GM12878 (cell line): ENCODE measurements at regions not wholly inside any gene's neighbourhood (a gene's known extent, or its start where the extent isn't known, plus 50 kb on each side); places are given as distances from the start of the nearest gene placed in this dataset.

Experiments
- ATAC-seq: fragments of 200-7000 bp; cut with Tn5 transposase; 3 replicates; pipeline ENCODE4 v1.9.1; 2020; ENCODE audit warnings: mild to moderate bottlenecking, moderate library complexity
- BruUV-seq: library from RNA; stranded (reverse); fragments of 400-500 nt; replicated peaks from 2 replicates; lab custom pipeline; 2021; lab: Mats Ljungman, UMichigan
- CTCF ChIA-PET: fragments of 300-600 bp; sonication (Branson Sonifier 250); formaldehyde crosslinking; extraction: SDS; loops from one replicate; lab custom pipeline; 2021; ENCODE audit warnings: inconsistent platforms; lab: Yijun Ruan, JAX
- POLR2A ChIA-PET: fragments of 350-600 bp; formaldehyde crosslinking; extraction: SDS; loops from one replicate; lab custom pipeline; 2021; ENCODE audit warnings: inconsistent platforms; lab: Charles Lee
- RAD21 ChIA-PET: fragments of 300-600 bp; sonication (Branson Sonifier 250); formaldehyde crosslinking; loops from one replicate; lab custom pipeline; 2023; ENCODE audit warnings: antibody characterized with exemption; ENCODE audit not compliant: unreplicated experiment; lab: Charles Lee
- SMC1A ChIA-PET: fragments of 300-600 bp; sonication (Branson Sonifier 250); formaldehyde crosslinking; loops from one replicate; lab custom pipeline; 2023; ENCODE audit not compliant: unreplicated experiment, uncharacterized antibody; lab: Charles Lee
- DNase-seq: peaks from one replicate; pipeline ENCODE4 v3.0.0-alpha.2; 2011; ENCODE audit warnings: low read depth, low spot score
- FAIRE-seq: peaks from 3 replicates; lab custom pipeline; 2011; peaks lifted over from hg19 to GRCh38; lab: Jason Lieb, UNC
- H2AFZ ChIP-seq: 2 replicates; pipeline ENCODE4 v1.6.0; 2011; ENCODE audit warnings: low read depth, low read length, control low read depth; ENCODE audit not compliant: control insufficient read depth
- H3K27ac ChIP-seq: 2 replicates; pipeline ENCODE4 v1.5.1; 2011; ENCODE audit warnings: control low read depth; ENCODE audit not compliant: control insufficient read depth, insufficient read depth
- H3K27me3 ChIP-seq, 2 experiments: replicated peaks in 1 of 2; 2 replicates each; pipeline versions ENCODE4 v1.6.0 to v1.6.1; 2011; ENCODE audit warnings: low read length in 1 of 2; ENCODE audit not compliant: control insufficient read depth in 2 of 2, insufficient read depth in 2 of 2
- H3K36me3 ChIP-seq, 2 experiments: 2 replicates each; pipeline ENCODE4 v1.5.1; 2011; ENCODE audit warnings: low read length in 1 of 2; ENCODE audit not compliant: control insufficient read depth in 2 of 2, insufficient read depth in 2 of 2
- H3K4me1 ChIP-seq: 2 replicates; pipeline ENCODE4 v1.6.1; 2011; ENCODE audit warnings: mild to moderate bottlenecking, low read length, moderate library complexity, mixed read lengths; ENCODE audit not compliant: control insufficient read depth, insufficient read depth
- H3K4me2 ChIP-seq: 2 replicates; pipeline ENCODE4 v1.6.0; 2011; ENCODE audit warnings: control low read depth; ENCODE audit not compliant: control insufficient read depth, insufficient read depth
- H3K4me3 ChIP-seq: fragments of 200-600 bp; sonication (generic); 2 replicates; pipeline ENCODE4 v1.5.1; 2016
- H3K79me2 ChIP-seq: 2 replicates; pipeline ENCODE4 v1.6.0; 2011; ENCODE audit warnings: low read length; ENCODE audit not compliant: control insufficient read depth, insufficient read depth
- H3K9ac ChIP-seq: 2 replicates; pipeline ENCODE4 v1.8.0; 2011; ENCODE audit warnings: low read length, control low read depth, mixed read lengths; ENCODE audit not compliant: control insufficient read depth, insufficient read depth
- H3K9me3 ChIP-seq: replicated peaks from 3 replicates; pipeline ENCODE4 v1.5.1; 2011; ENCODE audit warnings: mild to moderate bottlenecking, low read length; ENCODE audit not compliant: control insufficient read depth, insufficient read depth
- H4K20me1 ChIP-seq: 2 replicates; pipeline ENCODE4 v1.6.0; 2011; ENCODE audit not compliant: control insufficient read depth, insufficient read depth
- ASH2L ChIP-seq: fragments of 300-600, 200-600 bp; sonication (generic); IDR thresholded peaks from 2 replicates; pipeline ENCODE4 v1.6.1; 2017; ENCODE audit warnings: low read depth, mild to moderate bottlenecking, borderline replicate concordance
- CHD4 ChIP-seq: fragments of 200-600 bp; sonication (generic); IDR thresholded peaks from 2 replicates; pipeline ENCODE4 v1.6.1; 2016; ENCODE audit warnings: mild to moderate bottlenecking
- EED ChIP-seq: sonication (generic); IDR thresholded peaks from 2 replicates; pipeline ENCODE4 v1.6.1; 2016; ENCODE audit warnings: antibody characterized with exemption, low read depth
- EP300 ChIP-seq, 2 experiments: fragments of 150-350 bp in 1 of 2; IDR thresholded peaks; 2 replicates each; pipeline ENCODE4 v1.6.1; 2011 to 2012; ENCODE audit warnings: low read depth in 2 of 2, low read length in 2 of 2, borderline replicate concordance in 1 of 2, improper control_type of control experiment in 1 of 2, inconsistent platforms in 1 of 2; ENCODE audit not compliant: control insufficient read depth in 1 of 2
- ESRRA ChIP-seq: IDR thresholded peaks from 2 replicates; pipeline ENCODE4 v1.6.1; 2012; ENCODE audit warnings: mild to moderate bottlenecking, low read length, improper control_type of control experiment
- NR2C2 ChIP-seq: IDR thresholded peaks from 2 replicates; pipeline ENCODE4 v1.6.1; 2011; ENCODE audit warnings: borderline replicate concordance, low read depth; ENCODE audit not compliant: control insufficient read depth, insufficient read length
- POLR2AphosphoS2 ChIP-seq: IDR thresholded peaks from 2 replicates; pipeline ENCODE4 v1.6.1; 2011; ENCODE audit warnings: low read depth, mild to moderate bottlenecking, low read length, improper control_type of control experiment, moderate library complexity
- POLR2AphosphoS5 ChIP-seq: IDR thresholded peaks from 2 replicates; pipeline ENCODE4 v1.6.1; 2011; ENCODE audit warnings: mild to moderate bottlenecking, low read length, inconsistent platforms
- RBBP5 ChIP-seq: fragments of 200-600 bp; sonication (generic); conservative IDR thresholded peaks from 2 replicates; pipeline ENCODE4 v1.6.1; 2016
- RFX5 ChIP-seq: IDR thresholded peaks from 2 replicates; pipeline ENCODE4 v1.6.1; 2011; ENCODE audit warnings: low read depth, low read length, improper control_type of control experiment
- SPI1 ChIP-seq: IDR thresholded peaks from 2 replicates; pipeline ENCODE4 v1.6.1; 2011; ENCODE audit warnings: low read depth, mild to moderate bottlenecking, low read length, moderate library complexity, borderline replicate concordance; ENCODE audit not compliant: insufficient read depth
- YY1 ChIP-seq: IDR thresholded peaks from 2 replicates; pipeline ENCODE4 v1.6.1; 2011; ENCODE audit warnings: low read depth, mild to moderate bottlenecking, low read length
- ZNF207 ChIP-seq: fragments of 450-650 bp; IDR thresholded peaks from 2 replicates; pipeline ENCODE4 v1.6.1; 2014; ENCODE audit warnings: antibody characterized with exemption, mild to moderate bottlenecking, borderline replicate concordance
- ZNF217 ChIP-seq: fragments of 450-650 bp; IDR thresholded peaks from 2 replicates; pipeline ENCODE4 v1.6.1; 2017; ENCODE audit warnings: antibody characterized with exemption, mild to moderate bottlenecking
- ZNF622 ChIP-seq: fragments of 450-650 bp; IDR thresholded peaks from 2 replicates; pipeline ENCODE4 v1.6.1; 2017; ENCODE audit warnings: mild to moderate bottlenecking, inconsistent platforms
- WGBS: methylation state at CpG from one replicate; pipeline ENCODE4 v1.1.6; 2016; ENCODE audit warnings: low lambda C conversion rate; ENCODE audit not compliant: insufficient replicate concordance, insufficient coverage; ENCODE audit errors: missing lambda C conversion rate; 5-methylcytosine and 5-hydroxymethylcytosine counted together
- in situ Hi-C: fragments of 300-500 bp; cut with MboI; formaldehyde crosslinking; loops from 9 replicates; pipeline ENCODE4 v1.14.3; 2018; ENCODE audit warnings: mixed read lengths
- intact Hi-C: fragments of 100-400 bp; cut with micrococcal nuclease; formaldehyde crosslinking; loops from one replicate; pipeline ENCODE4 v1.14.2; 2022; ENCODE audit not compliant: unreplicated experiment
- TF ChIP-seq, protein P1 (sequence below): IDR thresholded peaks from 2 replicates; pipeline ENCODE4 v1.6.1; 2012; ENCODE audit warnings: low read depth, low read length, improper control_type of control experiment
- TF ChIP-seq, protein P2 (sequence below): fragments of 450-650 bp; IDR thresholded peaks from 2 replicates; pipeline ENCODE4 v1.6.1; 2017; ENCODE audit warnings: borderline replicate concordance
- TF ChIP-seq, protein P3 (sequence below): fragments of 450-650 bp; formaldehyde crosslinking; IDR thresholded peaks from 2 replicates; pipeline ENCODE4 v1.4.0; 2020; ENCODE audit warnings: mild to moderate bottlenecking, moderate library complexity

DNA sequence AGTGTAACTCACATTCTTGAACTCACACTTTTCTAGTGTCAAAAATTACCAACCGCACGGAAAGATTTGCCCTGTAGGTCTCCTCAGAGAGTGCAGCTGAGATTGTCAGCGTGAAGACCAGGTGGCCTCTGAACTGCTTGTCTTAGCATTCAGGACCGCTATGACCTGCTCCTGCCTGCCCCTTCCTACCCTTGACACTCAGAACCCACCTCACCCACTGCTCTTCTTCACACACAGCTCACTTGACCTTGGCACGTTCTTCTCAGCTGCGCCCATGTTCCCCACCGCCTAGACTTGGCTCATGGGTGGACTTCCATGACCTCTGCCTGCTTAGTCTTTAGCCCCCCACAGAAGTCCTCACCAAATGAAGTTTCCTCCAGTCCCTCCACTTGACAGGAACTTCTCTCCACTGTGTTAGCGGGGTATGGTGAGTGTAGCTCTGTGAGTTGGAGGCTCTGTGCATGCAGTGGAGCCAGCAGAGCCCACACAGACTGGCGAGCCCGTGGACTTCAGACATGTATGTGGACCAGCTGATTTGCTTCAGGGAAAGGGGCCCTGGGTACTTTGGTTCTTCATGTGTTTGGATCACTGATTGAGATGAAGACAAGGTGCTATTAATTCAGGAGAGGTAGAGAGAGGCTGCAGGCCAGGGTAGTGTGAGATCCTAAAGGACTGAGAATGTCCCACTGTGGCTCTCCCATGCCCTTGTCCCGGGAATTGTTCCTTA, 221.3 kb downstream of the OPA1 start:
- RAD21 ChIA-PET = no interaction called here
- Histone ChIP-seq H3K27me3 (no peaks in the 10 kb centered on the region; a peak in 2 of 4 replicates), H3K27ac (no peak overlapping the region), H3K36me3 (no peaks in the 10 kb centered on the region), H3K4me2 (no peak overlapping the region), H3K79me2 (no peaks in the 10 kb centered on the region), H4K20me1 (no peaks in the 10 kb centered on the region), H3K9me3 (no peaks in the 10 kb centered on the region), H3K9ac (no peak overlapping the region), H2AFZ (no peak overlapping the region), H3K4me3 (no peak overlapping the region), H3K4me1 (no peaks in the 10 kb centered on the region)
- 58% methylated on average over 11 of the region's 11 CpGs for WGBS
- intact Hi-C loops (no loop called here), in situ Hi-C loops (no loop called here)
- TF ChIP-seq, protein P1, sequence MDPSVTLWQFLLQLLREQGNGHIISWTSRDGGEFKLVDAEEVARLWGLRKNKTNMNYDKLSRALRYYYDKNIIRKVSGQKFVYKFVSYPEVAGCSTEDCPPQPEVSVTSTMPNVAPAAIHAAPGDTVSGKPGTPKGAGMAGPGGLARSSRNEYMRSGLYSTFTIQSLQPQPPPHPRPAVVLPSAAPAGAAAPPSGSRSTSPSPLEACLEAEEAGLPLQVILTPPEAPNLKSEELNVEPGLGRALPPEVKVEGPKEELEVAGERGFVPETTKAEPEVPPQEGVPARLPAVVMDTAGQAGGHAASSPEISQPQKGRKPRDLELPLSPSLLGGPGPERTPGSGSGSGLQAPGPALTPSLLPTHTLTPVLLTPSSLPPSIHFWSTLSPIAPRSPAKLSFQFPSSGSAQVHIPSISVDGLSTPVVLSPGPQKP = no peak
- TF ChIP-seq, protein P2, sequence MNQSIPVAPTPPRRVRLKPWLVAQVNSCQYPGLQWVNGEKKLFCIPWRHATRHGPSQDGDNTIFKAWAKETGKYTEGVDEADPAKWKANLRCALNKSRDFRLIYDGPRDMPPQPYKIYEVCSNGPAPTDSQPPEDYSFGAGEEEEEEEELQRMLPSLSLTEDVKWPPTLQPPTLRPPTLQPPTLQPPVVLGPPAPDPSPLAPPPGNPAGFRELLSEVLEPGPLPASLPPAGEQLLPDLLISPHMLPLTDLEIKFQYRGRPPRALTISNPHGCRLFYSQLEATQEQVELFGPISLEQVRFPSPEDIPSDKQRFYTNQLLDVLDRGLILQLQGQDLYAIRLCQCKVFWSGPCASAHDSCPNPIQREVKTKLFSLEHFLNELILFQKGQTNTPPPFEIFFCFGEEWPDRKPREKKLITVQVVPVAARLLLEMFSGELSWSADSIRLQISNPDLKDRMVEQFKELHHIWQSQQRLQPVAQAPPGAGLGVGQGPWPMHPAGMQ = no peak
- no peak for TF ChIP-seq YY1
- TF ChIP-seq ZNF207 = no peak
- no peak for TF ChIP-seq EED
- TF ChIP-seq NR2C2 = no peak
- no peak for TF ChIP-seq ESRRA
- TF ChIP-seq, protein P3, sequence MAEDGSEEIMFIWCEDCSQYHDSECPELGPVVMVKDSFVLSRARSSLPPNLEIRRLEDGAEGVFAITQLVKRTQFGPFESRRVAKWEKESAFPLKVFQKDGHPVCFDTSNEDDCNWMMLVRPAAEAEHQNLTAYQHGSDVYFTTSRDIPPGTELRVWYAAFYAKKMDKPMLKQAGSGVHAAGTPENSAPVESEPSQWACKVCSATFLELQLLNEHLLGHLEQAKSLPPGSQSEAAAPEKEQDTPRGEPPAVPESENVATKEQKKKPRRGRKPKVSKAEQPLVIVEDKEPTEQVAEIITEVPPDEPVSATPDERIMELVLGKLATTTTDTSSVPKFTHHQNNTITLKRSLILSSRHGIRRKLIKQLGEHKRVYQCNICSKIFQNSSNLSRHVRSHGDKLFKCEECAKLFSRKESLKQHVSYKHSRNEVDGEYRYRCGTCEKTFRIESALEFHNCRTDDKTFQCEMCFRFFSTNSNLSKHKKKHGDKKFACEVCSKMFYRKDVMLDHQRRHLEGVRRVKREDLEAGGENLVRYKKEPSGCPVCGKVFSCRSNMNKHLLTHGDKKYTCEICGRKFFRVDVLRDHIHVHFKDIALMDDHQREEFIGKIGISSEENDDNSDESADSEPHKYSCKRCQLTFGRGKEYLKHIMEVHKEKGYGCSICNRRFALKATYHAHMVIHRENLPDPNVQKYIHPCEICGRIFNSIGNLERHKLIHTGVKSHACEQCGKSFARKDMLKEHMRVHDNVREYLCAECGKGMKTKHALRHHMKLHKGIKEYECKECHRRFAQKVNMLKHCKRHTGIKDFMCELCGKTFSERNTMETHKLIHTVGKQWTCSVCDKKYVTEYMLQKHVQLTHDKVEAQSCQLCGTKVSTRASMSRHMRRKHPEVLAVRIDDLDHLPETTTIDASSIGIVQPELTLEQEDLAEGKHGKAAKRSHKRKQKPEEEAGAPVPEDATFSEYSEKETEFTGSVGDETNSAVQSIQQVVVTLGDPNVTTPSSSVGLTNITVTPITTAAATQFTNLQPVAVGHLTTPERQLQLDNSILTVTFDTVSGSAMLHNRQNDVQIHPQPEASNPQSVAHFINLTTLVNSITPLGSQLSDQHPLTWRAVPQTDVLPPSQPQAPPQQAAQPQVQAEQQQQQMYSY = no peak
- no peak for TF ChIP-seq SPI1
- no peak for TF ChIP-seq EP300 (IDR thresholded peaks at IDR 0.05; ENCODE audit: borderline replicate concordance in 1 of 2, control insufficient read depth in 1 of 2, low read depth in 2 of 2, low read length in 2 of 2)
- TF ChIP-seq POLR2AphosphoS2 = no peak
- TF ChIP-seq CHD4 = no peak
- no peak for TF ChIP-seq POLR2AphosphoS5
- TF ChIP-seq ZNF622 = no peak
- TF ChIP-seq RBBP5 = no peak
- no peak for TF ChIP-seq RFX5
- no peak for TF ChIP-seq ASH2L
- TF ChIP-seq ZNF217 = no peak
- SMC1A ChIA-PET = no interaction called here
- ATAC-seq (no peak), FAIRE-seq (no peak), DNase-seq (no peak)
- POLR2A ChIA-PET = no interaction called here
- no TSS peak for BruUV-seq
- CTCF ChIA-PET = no interaction called here
